Fibroblast of pulmonary artery (primary cell): ENCODE measurements at regions not wholly inside any gene's neighbourhood (a gene's known extent, or its start where the extent isn't known, plus 50 kb on each side); places are given as distances from the start of the nearest gene placed in this dataset.
"Not testable (repeated sequence)": the region's sequence is repeated elsewhere in the genome, so short reads cannot be mapped to it uniquely, and the experiment has no call there.

Experiments
- DNase-seq: peaks from one replicate; pipeline ENCODE4 v3.0.0-alpha.2; 2010; ENCODE audit warnings: low read depth
- H3K4me3 ChIP-seq: replicated peaks from 2 replicates; pipeline ENCODE4 v1.5.1; 2011; ENCODE audit warnings: low read depth, mild to moderate bottlenecking, control low read depth, low read length, moderate library complexity
- CTCF ChIP-seq: IDR thresholded peaks from 2 replicates; pipeline ENCODE4 v1.5.1; 2011; ENCODE audit warnings: mild to moderate bottlenecking, control low read depth, low read length, inconsistent platforms; ENCODE audit errors: missing control alignments

- DNase-seq = no peak
- no peak for TF ChIP-seq CTCF
- no peak overlapping the region for H3K4me3 ChIP-seq
Observed at GRCh38 chrX:916230-916599, 285.6 kb downstream of the SHOX start.

GRCh38 chrX:915427-916229 is 285.0 kb downstream of the SHOX start:
- TF ChIP-seq CTCF = no peak
- no peak for DNase-seq
- H3K4me3 ChIP-seq = no peak overlapping the region

DNA sequence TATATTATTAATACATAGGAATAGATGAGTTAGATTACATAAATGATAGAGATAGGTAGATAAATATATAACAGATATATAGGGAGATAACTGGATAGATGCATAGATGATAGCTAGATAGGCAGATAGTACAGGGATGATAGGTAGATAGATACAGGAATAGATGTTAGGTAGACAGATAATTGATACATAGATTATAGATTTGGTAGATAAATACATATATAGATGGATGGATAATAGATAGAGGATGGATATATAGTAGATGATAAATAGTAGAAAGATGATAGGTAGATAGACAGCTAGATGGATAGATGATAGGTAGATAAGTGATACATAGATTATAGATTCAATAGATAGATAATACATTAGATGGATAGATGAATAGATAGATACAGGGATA is 283.6 kb downstream of the SHOX start:
- DNase-seq = no peak
- no peak for TF ChIP-seq CTCF
- H3K4me3 ChIP-seq = no peak overlapping the region

GRCh38 chrX:912677-913076 is 282.1 kb downstream of the SHOX start:
- no peak for DNase-seq
- no peak for TF ChIP-seq CTCF
- no peak overlapping the region for H3K4me3 ChIP-seq

- not testable (repeated sequence) for DNase-seq, H3K4me3 ChIP-seq
Observed at GRCh38 chrX:909068-909467, 278.5 kb downstream of the SHOX start.

- no peak overlapping the region for H3K4me3 ChIP-seq
- no peak for DNase-seq
- TF ChIP-seq CTCF = no peak
Observed at GRCh38 chrX:906586-906985, 276.0 kb downstream of the SHOX start.

GRCh38 chrX:905848-906566 is 275.4 kb downstream of the SHOX start:
- no peak overlapping the region for H3K4me3 ChIP-seq
- no peak for TF ChIP-seq CTCF
- DNase-seq = no peak
